ENCODE measurements at regions not wholly inside any gene's neighbourhood (a gene's known extent, or its start where the extent isn't known, plus 50 kb on each side); places are given as distances from the start of the nearest gene placed in this dataset.
"Not testable (repeated sequence)": the region's sequence is repeated elsewhere in the genome, so short reads cannot be mapped to it uniquely, and the experiment has no call there.

- no peak for DNase-seq
Observed at GRCh38 chr13:26883613-26884257, 123.1 kb upstream of the GPR12 start.

GRCh38 chr13:26882731-26883130, 122.1 kb upstream of the GPR12 start:
- DNase-seq = no peak

- DNase-seq = no peak
Observed at GRCh38 chr13:26881154-26881553, 120.6 kb upstream of the GPR12 start.

GRCh38 chr13:26880735-26881134, 120.1 kb upstream of the GPR12 start:
- no peak for DNase-seq

DNA sequence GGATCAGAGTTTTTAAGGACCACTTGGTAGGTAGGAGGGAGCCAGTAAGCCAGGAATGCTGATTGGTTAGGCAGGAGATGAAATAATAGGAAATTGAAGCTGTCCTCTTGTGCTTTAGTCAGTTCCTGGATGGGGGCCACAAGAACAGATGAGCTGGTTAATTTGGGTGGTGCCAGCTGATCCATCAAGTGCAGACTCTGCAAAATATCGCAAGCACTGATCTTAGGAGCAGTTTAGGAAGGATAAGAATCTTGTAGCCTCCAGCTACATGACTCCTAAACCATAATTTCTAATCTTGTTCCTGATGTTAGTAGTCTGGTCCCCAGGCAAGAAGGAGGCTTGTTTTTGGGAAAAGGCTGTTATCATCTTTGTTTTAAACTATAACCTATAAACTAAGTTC, 117.9 kb upstream of the GPR12 start:
- DNase-seq = no peak

DNA sequence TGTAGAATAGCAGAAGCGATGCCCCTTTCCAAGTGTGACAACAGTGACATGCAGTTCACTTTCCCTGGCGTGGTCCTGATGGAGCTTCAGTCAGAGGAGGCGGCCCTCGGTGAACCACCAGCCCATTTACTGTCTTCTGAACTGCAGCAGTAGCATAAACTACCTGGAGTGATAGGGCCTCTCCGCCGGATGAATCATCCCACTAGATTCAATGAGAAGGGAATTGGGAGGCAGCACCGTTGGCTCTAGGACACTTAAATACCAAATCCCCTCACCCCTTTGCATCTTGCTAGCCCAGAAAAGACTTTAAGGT, 112.8 kb upstream of the GPR12 start:
- no peak for DNase-seq

- no peak for DNase-seq
Observed at GRCh38 chr13:26872525-26873385, 112.2 kb upstream of the GPR12 start.

- DNase-seq = no peak
Observed at GRCh38 chr13:26867451-26868091, 107.0 kb upstream of the GPR12 start.

GRCh38 chr13:26864576-26864975, 104.0 kb upstream of the GPR12 start:
- no peak for DNase-seq

DNA sequence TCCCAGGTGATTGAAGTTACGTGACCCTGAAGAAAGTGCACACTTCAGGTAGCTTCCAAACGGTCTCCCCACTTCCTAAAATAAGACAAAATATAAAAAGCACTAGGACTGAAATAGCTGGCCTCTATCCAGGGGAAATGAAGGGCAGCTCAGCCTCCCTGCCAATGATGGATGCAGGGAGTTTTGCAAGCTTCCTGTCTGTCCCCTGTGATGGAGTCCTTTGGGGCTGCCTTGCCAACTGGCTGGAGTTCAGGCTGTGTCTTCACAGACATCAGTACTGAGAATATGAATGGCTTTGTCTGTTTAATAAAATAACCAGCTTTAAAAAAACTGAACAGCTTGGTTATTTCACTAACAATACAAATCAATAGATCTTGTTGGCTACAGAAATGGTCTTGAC, 101.4 kb upstream of the GPR12 start:
- DNase-seq = no peak

GRCh38 chr13:26855921-26856320, 95.3 kb upstream of the GPR12 start:
- DNase-seq = no peak

DNA sequence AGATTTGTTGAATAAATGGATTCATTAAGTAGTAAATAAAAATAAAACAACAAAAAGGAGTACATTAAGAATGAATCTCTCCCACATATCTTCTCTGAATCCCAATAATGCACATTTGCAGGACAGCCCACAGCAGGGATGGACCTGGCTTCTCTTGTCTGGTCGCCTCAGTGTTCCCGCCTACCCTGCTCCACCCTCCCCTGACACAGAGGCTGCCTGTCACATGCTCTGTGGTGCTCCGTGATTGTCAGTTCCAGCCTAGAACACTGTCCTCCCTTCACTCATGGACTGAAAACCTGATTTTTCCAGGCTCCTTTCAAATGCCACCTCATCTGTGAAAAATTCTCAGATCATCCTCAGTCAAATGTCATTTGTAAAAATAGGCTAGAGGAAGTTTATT, 94.5 kb upstream of the GPR12 start:
- no peak for DNase-seq

GRCh38 chr13:26853323-26853722, 92.7 kb upstream of the GPR12 start:
- DNase-seq = no peak

DNA sequence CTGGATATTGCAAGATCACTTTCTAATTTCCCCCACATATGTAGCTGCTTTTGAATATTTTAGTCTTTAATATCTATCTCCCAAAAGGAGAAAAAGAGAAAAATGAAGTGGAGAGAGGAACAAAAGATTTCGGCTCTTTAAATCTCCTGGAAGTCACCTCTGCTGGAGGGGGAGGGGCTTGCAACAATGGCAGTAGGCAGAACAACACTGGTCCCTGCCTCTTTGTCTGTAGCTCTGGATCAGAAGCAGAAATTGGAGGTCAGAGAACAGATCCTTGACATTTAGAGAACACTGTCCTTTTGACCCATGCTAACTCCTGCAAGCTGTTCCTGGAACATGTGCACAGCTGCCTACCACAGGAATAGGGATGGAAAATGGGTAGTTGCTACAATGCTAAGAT, 86.7 kb upstream of the GPR12 start:
- DNase-seq = no peak

GRCh38 chr13:26845063-26845462, 84.5 kb upstream of the GPR12 start:
- not testable (repeated sequence) for DNase-seq

- DNase-seq = no peak
Observed at GRCh38 chr13:26839682-26840081, 79.1 kb upstream of the GPR12 start.

- DNase-seq = no peak
Observed at GRCh38 chr13:26838821-26839220, 78.2 kb upstream of the GPR12 start.

GRCh38 chr13:26837997-26838396, 77.4 kb upstream of the GPR12 start:
- DNase-seq = no peak

DNA sequence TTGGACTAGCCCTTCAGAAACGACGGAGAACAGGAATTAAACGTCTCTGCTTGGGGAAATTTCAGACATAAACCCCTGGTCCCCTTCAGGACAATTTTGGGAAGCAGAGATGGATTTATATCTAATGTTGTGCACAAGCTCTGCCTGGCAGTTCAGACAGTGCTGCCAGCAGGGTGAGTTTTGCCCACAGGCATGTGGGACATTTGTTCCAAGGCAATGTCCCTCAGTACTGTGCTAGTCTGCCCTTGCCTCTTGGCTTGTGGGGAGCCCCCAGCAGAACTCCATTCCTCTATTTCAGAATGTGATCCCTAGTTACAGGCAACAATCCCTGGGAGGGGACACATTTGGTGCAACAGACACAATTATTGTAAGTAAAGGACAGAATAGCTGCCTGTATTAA, 76.5 kb upstream of the GPR12 start:
- DNase-seq = no peak

DNA sequence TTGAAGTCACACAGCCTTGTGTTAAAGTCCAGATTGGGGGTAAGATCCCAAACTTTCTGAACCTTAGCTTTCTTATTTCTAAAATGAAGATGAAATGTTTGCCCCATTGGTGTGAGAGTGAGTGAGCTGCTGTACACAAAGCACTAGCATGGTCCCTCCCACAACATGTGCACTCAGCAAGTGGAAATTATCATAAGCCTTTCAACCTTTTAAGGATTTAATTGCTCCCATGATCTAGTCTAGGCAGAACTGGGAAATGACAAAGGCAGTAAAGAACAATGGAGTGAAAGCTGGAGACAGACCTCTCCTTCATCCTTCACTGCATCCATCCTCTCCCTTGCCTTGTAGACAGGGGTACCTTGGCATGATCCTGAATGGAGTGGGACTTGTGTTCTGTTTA, 76.0 kb upstream of the GPR12 start:
- DNase-seq = no peak

DNA sequence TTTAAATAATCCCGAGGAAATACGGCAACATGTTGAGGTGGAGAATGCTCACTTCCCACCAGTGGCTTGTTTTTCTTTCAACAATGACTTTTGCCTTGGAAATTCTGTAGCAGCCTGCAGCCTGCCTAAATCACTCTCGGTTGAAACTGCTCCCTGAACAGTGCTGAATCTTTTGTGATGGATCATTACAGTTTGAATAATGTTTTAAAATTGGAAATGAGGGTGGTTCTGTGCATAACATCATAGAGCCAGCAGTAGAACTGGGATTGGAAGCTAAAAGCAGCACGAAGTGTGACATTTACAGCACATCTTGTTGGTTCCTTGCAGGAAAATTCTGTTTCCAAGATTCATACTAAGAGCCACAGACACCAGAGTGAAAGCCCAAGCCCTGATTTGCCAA, 74.1 kb upstream of the GPR12 start:
- DNase-seq = no peak

DNA sequence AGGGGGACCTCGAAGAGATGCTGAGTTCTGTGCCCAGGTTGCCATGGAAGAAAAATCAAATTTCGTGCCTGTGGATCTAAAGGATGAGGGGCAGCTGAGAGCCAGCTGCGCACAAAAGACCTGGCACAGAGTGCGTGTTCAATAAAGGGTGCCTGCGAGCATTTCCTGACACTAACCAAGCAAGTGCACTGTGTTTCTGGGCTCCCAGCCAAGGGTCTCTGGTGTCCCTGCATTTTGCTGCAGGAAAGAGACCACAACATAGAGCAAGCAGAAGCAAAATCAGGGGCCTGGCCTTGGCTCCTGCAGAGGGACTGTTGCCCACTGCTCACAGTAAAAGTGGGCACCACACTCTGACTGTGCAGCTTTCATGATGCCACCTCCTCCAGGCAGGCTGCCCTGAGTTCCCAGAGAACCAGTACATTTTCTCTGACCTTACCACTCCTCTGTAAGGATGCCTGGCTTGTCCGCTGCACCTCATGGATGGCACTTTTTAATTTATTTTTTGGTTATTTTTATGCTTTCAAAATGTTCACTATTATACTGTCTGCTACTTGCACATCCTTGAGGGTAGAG, 70.8 kb upstream of the GPR12 start:
- DNase-seq = no peak

- DNase-seq = no peak
Observed at GRCh38 chr13:26829716-26830115, 69.1 kb upstream of the GPR12 start.

DNA sequence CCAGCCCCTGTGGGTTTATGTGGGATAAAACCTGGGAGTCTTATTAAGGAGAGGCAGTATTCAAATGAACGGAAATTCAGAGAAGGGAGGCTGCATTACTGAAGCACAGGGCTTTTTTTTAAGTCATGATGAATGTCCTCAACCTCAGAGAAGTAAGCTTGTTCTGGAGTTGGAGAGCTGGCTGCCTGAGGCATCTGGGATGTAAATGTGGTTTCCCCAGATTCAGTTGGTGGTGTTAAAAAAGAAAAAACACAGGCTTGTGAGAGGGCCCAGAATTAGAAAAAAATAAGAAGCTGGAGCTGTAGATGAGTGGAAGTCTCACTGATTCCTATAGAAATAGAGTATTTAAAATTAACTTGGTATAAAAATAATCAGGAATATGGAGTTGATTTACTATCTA, 64.0 kb upstream of the GPR12 start:
- no peak for DNase-seq
